Activated CD8-positive, alpha-beta T cell treated with anti-CD3 and anti-CD28 coated beads for 36 hours (primary cell): ENCODE measurements at regions not wholly inside any gene's neighbourhood (a gene's known extent, or its start where the extent isn't known, plus 50 kb on each side); places are given as distances from the start of the nearest gene placed in this dataset.
"Not testable (repeated sequence)": the region's sequence is repeated elsewhere in the genome, so short reads cannot be mapped to it uniquely, and the experiment has no call there.

Source experiments
- ATAC-seq: fragments of 200-7000 bp; cut with Tn5 transposase; one replicate; pipeline ENCODE4 v1.10.0; 2021; ENCODE audit warnings: mild to moderate bottlenecking, moderate library complexity
- CTCF ChIA-PET: fragments of 350-600 bp; sonication (Branson Sonifier 250); formaldehyde crosslinking; loops from one replicate; lab custom pipeline; 2021; ENCODE audit warnings: antibody characterized with exemption; lab: Charles Lee
- POLR2A ChIA-PET: fragments of 350-600 bp; sonication (Branson Sonifier 250); formaldehyde crosslinking; loops from one replicate; lab custom pipeline; 2021; ENCODE audit warnings: antibody characterized with exemption; lab: Charles Lee
- DNase-seq: peaks from one replicate; pipeline ENCODE4 v3.0.0-alpha.2; 2020
- H3K27ac Mint-ChIP-seq: one replicate; pipeline ENCODE4 v1.8.0; 2021; ENCODE audit warnings: mild to moderate bottlenecking, mixed read lengths
- H3K27me3 Mint-ChIP-seq: one replicate; pipeline ENCODE4 v1.8.0; 2021; ENCODE audit warnings: mixed read lengths
- H3K36me3 Mint-ChIP-seq: one replicate; pipeline ENCODE4 v1.8.0; 2021; ENCODE audit warnings: low read depth, mixed read lengths
- H3K4me1 Mint-ChIP-seq: one replicate; pipeline ENCODE4 v1.8.0; 2021; ENCODE audit warnings: low read depth, mixed read lengths
- H3K4me3 Mint-ChIP-seq: one replicate; pipeline ENCODE4 v1.8.0; 2021; ENCODE audit warnings: mild to moderate bottlenecking, moderate library complexity, mixed read lengths
- H3K9me3 Mint-ChIP-seq: one replicate; pipeline ENCODE4 v1.8.0; 2021; ENCODE audit warnings: mixed read lengths
- CTCF ChIP-seq: fragments of 200-600 bp; IDR thresholded peaks from one replicate; pipeline ENCODE4 v1.8.0; 2022; ENCODE audit warnings: antibody characterized with exemption, mild to moderate bottlenecking
- intact Hi-C: fragments of 100-400 bp; cut with micrococcal nuclease; formaldehyde crosslinking; loops from one replicate; pipeline ENCODE4 v1.10.0; 2022

GRCh38 chr2:160822006-160822405, 328.4 kb upstream of the RBMS1 start:
- Mint-ChIP-seq H3K27ac (no peak overlapping the region), H3K9me3 (peaks cover 25% of the 10 kb centered on the region), H3K4me1 (no peaks in the 10 kb centered on the region), H3K36me3 (peaks cover 6% of the 10 kb centered on the region), H3K27me3 (no peaks in the 10 kb centered on the region), H3K4me3 (no peak overlapping the region)
- ChIA-PET CTCF (interaction anchor here (0.6 kb wide), 1 partner anchor 241 kb away, joined by 3 read pairs; no protein-coding TSS in a partner anchor), POLR2A (no interaction called here)
- no peak for ATAC-seq
- DNase-seq: no peak
- no peak for TF ChIP-seq CTCF
- intact Hi-C loops: no loop called here

- intact Hi-C loops: no loop called here
- POLR2A ChIA-PET: no interaction called here
- ATAC-seq: no peak
These were observed 331.8 kb upstream of the RBMS1 start for GRCh38 chr2:160825433-160825832.

GRCh38 chr2:160826496-160826895, 332.9 kb upstream of the RBMS1 start:
- peaks cover 1% of the 10 kb centered on the region for H3K27me3 Mint-ChIP-seq
- ATAC-seq: no peak
- TF ChIP-seq CTCF: no peak
- CTCF ChIA-PET: no interaction called here
- H3K4me3 Mint-ChIP-seq: no peak overlapping the region
- no peak for DNase-seq
- H3K9me3 Mint-ChIP-seq: peaks cover 29% of the 10 kb centered on the region
- H3K4me1 Mint-ChIP-seq: no peaks in the 10 kb centered on the region
- H3K27ac Mint-ChIP-seq: no peak overlapping the region
- POLR2A ChIA-PET: no interaction called here
- peaks cover 6% of the 10 kb centered on the region for H3K36me3 Mint-ChIP-seq
- intact Hi-C loops: no loop called here

More at GRCh38 chr2:160825433-160825832, 331.8 kb upstream of the RBMS1 start:
- TF ChIP-seq CTCF: no peak
- peaks cover 29% of the 10 kb centered on the region for H3K9me3 Mint-ChIP-seq
- H3K4me1 Mint-ChIP-seq: no peaks in the 10 kb centered on the region
- H3K36me3 Mint-ChIP-seq: peaks cover 6% of the 10 kb centered on the region
- CTCF ChIA-PET: no interaction called here
- no peaks in the 10 kb centered on the region for H3K27me3 Mint-ChIP-seq
- no peak overlapping the region for H3K27ac Mint-ChIP-seq
- DNase-seq: no peak
- H3K4me3 Mint-ChIP-seq: no peak overlapping the region

GRCh38 chr2:160828076-160828475, 332.2 kb upstream of the TANK start:
- intact Hi-C loops: no loop called here
- peaks cover 6% of the 10 kb centered on the region for H3K36me3 Mint-ChIP-seq
- no peak for DNase-seq
- no peak for ATAC-seq
- ChIA-PET POLR2A (no interaction called here), CTCF (interaction anchor here (0.9 kb wide), 1 partner anchor 38 kb away, joined by 3 read pairs; no protein-coding TSS in a partner anchor)
- H3K27me3 Mint-ChIP-seq: peaks cover 1% of the 10 kb centered on the region
- no peaks in the 10 kb centered on the region for H3K4me1 Mint-ChIP-seq
- no peak for TF ChIP-seq CTCF
- H3K9me3 Mint-ChIP-seq: peaks cover 22% of the 10 kb centered on the region
- no peak overlapping the region for H3K27ac Mint-ChIP-seq
- H3K4me3 Mint-ChIP-seq: no peak overlapping the region

- CTCF ChIA-PET, POLR2A ChIA-PET, H3K27ac Mint-ChIP-seq: not testable (repeated sequence)
These were observed 327.8 kb upstream of the TANK start for GRCh38 chr2:160832381-160832780.

GRCh38 chr2:160835166-160835565, 325.1 kb upstream of the TANK start:
- ATAC-seq (no peak), DNase-seq (no peak)
- H3K36me3 Mint-ChIP-seq: no peaks in the 10 kb centered on the region
- CTCF ChIA-PET: no interaction called here
- H3K4me1 Mint-ChIP-seq: no peaks in the 10 kb centered on the region
- H3K27me3 Mint-ChIP-seq: peaks cover 8% of the 10 kb centered on the region
- intact Hi-C loops: no loop called here
- POLR2A ChIA-PET: no interaction called here
- H3K4me3 Mint-ChIP-seq: no peak overlapping the region
- H3K9me3 Mint-ChIP-seq: no peaks in the 10 kb centered on the region
- no peak for TF ChIP-seq CTCF
- no peak overlapping the region for H3K27ac Mint-ChIP-seq

More at GRCh38 chr2:160832381-160832780, 327.8 kb upstream of the TANK start:
- H3K4me3 Mint-ChIP-seq, H3K27me3 Mint-ChIP-seq, H3K4me1 Mint-ChIP-seq, H3K36me3 Mint-ChIP-seq, intact Hi-C loops, ATAC-seq, H3K9me3 Mint-ChIP-seq, DNase-seq: not testable (repeated sequence)
